DMS53 (cell line): ENCODE measurements at regions not wholly inside any gene's neighbourhood (a gene's known extent, or its start where the extent isn't known, plus 50 kb on each side); places are given as distances from the start of the nearest gene placed in this dataset.

Source experiments
- DNase-seq: peaks from one replicate; lab custom pipeline; 2025; lab: John Stamatoyannopoulos, UW

- DNase-seq, result no peak
Measured at GRCh38 chr13:68145852-68146251, 915.7 kb upstream of the PCDH9 start.

GRCh38 chr13:68128297-68128915, 898.3 kb upstream of the PCDH9 start:
- no peak for DNase-seq

- no peak for DNase-seq
Measured at GRCh38 chr13:68125087-68125480, 894.9 kb upstream of the PCDH9 start.

GRCh38 chr13:68124437-68125086, 894.4 kb upstream of the PCDH9 start:
- no peak for DNase-seq

- DNase-seq, result no peak
Measured at GRCh38 chr13:68110178-68110768, 880.1 kb upstream of the PCDH9 start.

GRCh38 chr13:68107667-68108066, 877.5 kb upstream of the PCDH9 start:
- DNase-seq, result no peak

- DNase-seq, result no peak
Measured at GRCh38 chr13:68099631-68100030, 869.5 kb upstream of the PCDH9 start.

- DNase-seq, result no peak
Measured at GRCh38 chr13:68081061-68081460, 850.9 kb upstream of the PCDH9 start.

GRCh38 chr13:68078874-68079273, 848.7 kb upstream of the PCDH9 start:
- DNase-seq, result no peak

- no peak for DNase-seq
Measured at GRCh38 chr13:68078469-68078868, 848.3 kb upstream of the PCDH9 start.

GRCh38 chr13:68076046-68076445, 845.9 kb upstream of the PCDH9 start:
- DNase-seq, result no peak

- no peak for DNase-seq
Measured at GRCh38 chr13:68066879-68067513, 836.9 kb upstream of the PCDH9 start.

- no peak for DNase-seq
Measured at GRCh38 chr13:68064001-68064770, 834.0 kb upstream of the PCDH9 start.

- DNase-seq, result no peak
Measured at GRCh38 chr13:68063181-68063580, 833.0 kb upstream of the PCDH9 start.

GRCh38 chr13:68057836-68058235, 827.7 kb upstream of the PCDH9 start:
- peak; percentile 1 for DNase-seq

- DNase-seq, result peak; percentile 86
Measured at GRCh38 chr13:68056816-68057710, 826.9 kb upstream of the PCDH9 start.

GRCh38 chr13:68051910-68052309, 821.8 kb upstream of the PCDH9 start:
- no peak for DNase-seq

GRCh38 chr13:68050761-68051160, 820.6 kb upstream of the PCDH9 start:
- DNase-seq, result no peak

GRCh38 chr13:68048802-68049359, 818.7 kb upstream of the PCDH9 start:
- DNase-seq, result no peak

- peak; percentile 27 for DNase-seq
Measured at GRCh38 chr13:68047889-68048288, 817.8 kb upstream of the PCDH9 start.

GRCh38 chr13:68046903-68047302, 816.8 kb upstream of the PCDH9 start:
- DNase-seq, result no peak
